IMR-90 (cell line): ENCODE measurements at regions not wholly inside any gene's neighbourhood (a gene's known extent, or its start where the extent isn't known, plus 50 kb on each side); places are given as distances from the start of the nearest gene placed in this dataset.

Experiments
- ATAC-seq: fragments of 200-7000 bp; cut with Tn5 transposase; 2 replicates; pipeline ENCODE4 v1.9.1; 2020; ENCODE audit warnings: low read depth, mild to moderate bottlenecking, moderate library complexity
- BruUV-seq: library from RNA; stranded (reverse); fragments of 400-500 nt; replicated peaks from 2 replicates; lab custom pipeline; 2021; lab: Mats Ljungman, UMichigan
- CTCF ChIA-PET: fragments of 300-600 bp; formaldehyde crosslinking; extraction: SDS; loops from one replicate; lab custom pipeline; 2021; ENCODE audit warnings: antibody characterized with exemption; lab: Yijun Ruan, JAX
- POLR2A ChIA-PET: fragments of 300-600 bp; sonication (Branson Sonifier 250); formaldehyde crosslinking; loops from one replicate; lab custom pipeline; 2022; ENCODE audit warnings: antibody characterized with exemption; ENCODE audit not compliant: unreplicated experiment; lab: Charles Lee
- DNase-seq: peaks from one replicate; pipeline ENCODE4 v3.0.0; 2013
- H2AFZ ChIP-seq: replicated peaks from 2 replicates; pipeline ENCODE3; 2013; ENCODE audit warnings: low read length, mild to moderate bottlenecking; ENCODE audit not compliant: poor library complexity
- H2AK5ac ChIP-seq: 2 replicates; pipeline ENCODE4 v1.6.1; 2013; ENCODE audit warnings: low read depth, low read length, inconsistent platforms
- H2AK9ac ChIP-seq: replicated peaks from 2 replicates; pipeline ENCODE3; 2013; ENCODE audit warnings: mild to moderate bottlenecking, low read depth, low read length, moderate library complexity; ENCODE audit not compliant: poor library complexity
- H2BK120ac ChIP-seq: 2 replicates; pipeline ENCODE4 v1.6.1; 2013; ENCODE audit warnings: low read depth, low read length, inconsistent platforms
- H2BK15ac ChIP-seq: 3 replicates; pipeline ENCODE4 v1.6.1; 2013; ENCODE audit warnings: low read depth, low read length, inconsistent platforms
- H2BK20ac ChIP-seq: 2 replicates; pipeline ENCODE4 v1.6.1; 2013; ENCODE audit warnings: low read depth, mild to moderate bottlenecking, inconsistent platforms, low read length, moderate library complexity
- H2BK5ac ChIP-seq: 2 replicates; pipeline ENCODE4 v1.6.1; 2013; ENCODE audit warnings: mild to moderate bottlenecking, low read depth, low read length, inconsistent platforms; ENCODE audit not compliant: poor library complexity, severe bottlenecking
- H3K14ac ChIP-seq: replicated peaks from 2 replicates; pipeline ENCODE4 v1.6.1; 2013; ENCODE audit warnings: low read depth, low read length, inconsistent platforms
- H3K18ac ChIP-seq: 2 replicates; pipeline ENCODE4 v1.6.1; 2013; ENCODE audit warnings: low read depth, low read length, control low read depth
- H3K23ac ChIP-seq: 2 replicates; pipeline ENCODE4 v1.6.1; 2013; ENCODE audit warnings: low read depth, low read length, inconsistent platforms
- H3K27ac ChIP-seq: 2 replicates; pipeline ENCODE4 v1.5.1; 2013; ENCODE audit warnings: mild to moderate bottlenecking, control low read depth, low read length; ENCODE audit not compliant: insufficient read depth
- H3K27me3 ChIP-seq: 2 replicates; pipeline ENCODE4 v1.6.1; 2013; ENCODE audit warnings: low read length; ENCODE audit not compliant: control insufficient read depth, insufficient read depth
- H3K36me3 ChIP-seq: 2 replicates; pipeline ENCODE4 v1.6.1; 2013; ENCODE audit warnings: low read length, mixed read lengths; ENCODE audit not compliant: control insufficient read depth, insufficient read depth
- H3K4ac ChIP-seq: 2 replicates; pipeline ENCODE4 v1.6.1; 2013; ENCODE audit warnings: low read depth, low read length, inconsistent platforms
- H3K4me1 ChIP-seq: 2 replicates; pipeline ENCODE4 v1.6.1; 2013; ENCODE audit warnings: low read length, mixed read lengths; ENCODE audit not compliant: control insufficient read depth, insufficient read depth
- H3K4me2 ChIP-seq: 2 replicates; pipeline ENCODE4 v1.6.1; 2013; ENCODE audit warnings: low read depth, mild to moderate bottlenecking, control low read depth, low read length, moderate library complexity
- H3K4me3 ChIP-seq: 2 replicates; pipeline ENCODE4 v1.5.1; 2013; ENCODE audit warnings: low read depth, mild to moderate bottlenecking, control low read depth, low read length, moderate library complexity; ENCODE audit not compliant: insufficient read depth
- H3K56ac ChIP-seq: 2 replicates; pipeline ENCODE4 v1.6.1; 2013; ENCODE audit warnings: low read length, inconsistent platforms; ENCODE audit not compliant: insufficient read depth; ENCODE audit errors: extremely low read depth
- H3K79me1 ChIP-seq, 2 experiments: 2 replicates each; pipeline ENCODE4 v1.6.1; 2013; ENCODE audit warnings: low read length in 2 of 2, inconsistent platforms in 1 of 2, low read depth in 1 of 2
- H3K9ac ChIP-seq: 2 replicates; pipeline ENCODE4 v1.6.1; 2013; ENCODE audit warnings: low read depth, low read length, control low read depth
- H3K9me1 ChIP-seq: 2 replicates; pipeline ENCODE4 v1.6.1; 2013; ENCODE audit warnings: low read length, inconsistent platforms; ENCODE audit not compliant: insufficient read depth
- H3K9me3 ChIP-seq: 2 replicates; pipeline ENCODE4 v1.6.1; 2013; ENCODE audit warnings: low read length; ENCODE audit not compliant: control insufficient read depth, insufficient read depth
- H4K20me1 ChIP-seq: 2 replicates; pipeline ENCODE4 v1.6.1; 2013; ENCODE audit warnings: low read length, inconsistent platforms; ENCODE audit not compliant: insufficient read depth
- H4K5ac ChIP-seq: 2 replicates; pipeline ENCODE4 v1.6.1; 2013; ENCODE audit warnings: mild to moderate bottlenecking, low read depth, low read length, control low read depth
- H4K8ac ChIP-seq, 2 experiments: 2 replicates each; pipeline ENCODE4 v1.6.1; 2013; ENCODE audit warnings: low read depth in 2 of 2, low read length in 2 of 2, control low read depth in 1 of 2, inconsistent platforms in 1 of 2
- H4K91ac ChIP-seq: 2 replicates; pipeline ENCODE4 v1.6.1; 2013; ENCODE audit warnings: low read depth, low read length, inconsistent platforms; ENCODE audit not compliant: insufficient read depth
- BHLHE40 ChIP-seq: fragments of 150-350 bp; IDR thresholded peaks from 2 replicates; pipeline ENCODE4 v1.6.1; 2016; ENCODE audit warnings: mild to moderate bottlenecking, low read depth, low read length
- CHD1 ChIP-seq: IDR thresholded peaks from 2 replicates; pipeline ENCODE4 v1.6.1; 2012; ENCODE audit warnings: low read depth, low read length, improper control_type of control experiment
- CTCF ChIP-seq: conservative IDR thresholded peaks from 2 replicates; pipeline ENCODE4 v1.5.1; 2012; ENCODE audit warnings: mild to moderate bottlenecking, low read depth, low read length, improper control_type of control experiment
- FOS ChIP-seq: fragments of 150-350 bp; IDR thresholded peaks from 2 replicates; pipeline ENCODE4 v1.6.1; 2016; ENCODE audit warnings: low read depth, low read length
- MAFK ChIP-seq: IDR thresholded peaks from 2 replicates; pipeline ENCODE4 v1.6.1; 2012; ENCODE audit warnings: low read depth, low read length, improper control_type of control experiment
- MAZ ChIP-seq: IDR thresholded peaks from 2 replicates; pipeline ENCODE4 v1.6.1; 2012; ENCODE audit warnings: low read depth, mild to moderate bottlenecking, low read length, improper control_type of control experiment, moderate library complexity, borderline replicate concordance
- MXI1 ChIP-seq: IDR thresholded peaks from 2 replicates; pipeline ENCODE4 v1.6.1; 2012; ENCODE audit warnings: low read depth, mild to moderate bottlenecking, low read length, moderate library complexity, borderline replicate concordance
- RAD21 ChIP-seq: IDR thresholded peaks from 2 replicates; pipeline ENCODE4 v1.6.1; 2012; ENCODE audit warnings: low read length, improper control_type of control experiment
- SMC3 ChIP-seq: fragments of 150-350 bp; IDR thresholded peaks from 2 replicates; pipeline ENCODE4 v1.6.1; 2016; ENCODE audit warnings: low read depth, mild to moderate bottlenecking, antibody characterized with exemption, low read length, moderate library complexity
- USF2 ChIP-seq: fragments of 150-350 bp; IDR thresholded peaks from 2 replicates; pipeline ENCODE4 v1.6.1; 2017; ENCODE audit warnings: mild to moderate bottlenecking, antibody characterized with exemption, low read length, low read depth
- WGBS, 2 experiments: methylation state at CpG; one replicate each; pipeline versions ENCODE4 v1.1.5 to v1.1.7; 2013; ENCODE audit warnings: missing lambda C conversion rate in 2 of 2; ENCODE audit not compliant: insufficient read length in 1 of 2; ENCODE audit errors: extremely low coverage in 2 of 2; 5-methylcytosine and 5-hydroxymethylcytosine counted together
- dilution Hi-C: fragments of 300-500 bp; cut with HindIII; formaldehyde crosslinking; loops from one replicate; pipeline ENCODE4 v1.14.3; 2018; ENCODE audit warnings: low sequenced_read_pairs; ENCODE audit not compliant: unreplicated experiment
- in situ Hi-C: fragments of 300-500 bp; cut with MboI; formaldehyde crosslinking; loops from 3 replicates; pipeline ENCODE4 v1.14.3; 2019; ENCODE audit warnings: low sequenced_read_pairs, inconsistent platforms, mixed read lengths
- intact Hi-C: fragments of 100-400 bp; cut with micrococcal nuclease; formaldehyde crosslinking; loops from 2 replicates; pipeline ENCODE4 v1.10.0; 2022

GRCh38 chr4:149095811-149096210, 653.6 kb upstream of the NR3C2 start:
- Histone ChIP-seq H2AFZ (no peak overlapping the region), H3K18ac (no peak overlapping the region), H3K36me3 (no peaks in the 10 kb centered on the region), H3K9ac (no peak overlapping the region), H4K91ac (no peak overlapping the region), H3K9me1 (no peaks in the 10 kb centered on the region), H3K4me1 (no peaks in the 10 kb centered on the region), H3K4ac (no peak overlapping the region), H3K56ac (no peak overlapping the region), H2BK5ac (no peak overlapping the region), H3K4me2 (no peak overlapping the region), H3K9me3 (peaks cover 6% of the 10 kb centered on the region; the same call in 1 of the 2 replicates), H2AK9ac (no peak overlapping the region), H3K14ac (no peak overlapping the region), H4K20me1 (no peaks in the 10 kb centered on the region), H3K4me3 (no peak overlapping the region), H2BK15ac (no peak overlapping the region), H2AK5ac (no peak overlapping the region), H3K79me1 (no peaks in the 10 kb centered on the region), H2BK120ac (no peak overlapping the region), H3K23ac (no peak overlapping the region), H4K8ac (no peak overlapping the region), H2BK20ac (no peak overlapping the region), H3K27me3 (no peaks in the 10 kb centered on the region), H3K27ac (no peak overlapping the region), H4K5ac (no peak overlapping the region)
- ATAC-seq (no peak), DNase-seq (no peak)
- CTCF ChIA-PET, result no interaction called here
- no CpG with 5 or more reads among the region's 1 CpG for WGBS, 2 experiments
- BruUV-seq, result no TSS peak
- POLR2A ChIA-PET, result no interaction called here
- TF ChIP-seq FOS (no peak), CTCF (no peak), CHD1 (no peak), RAD21 (no peak), MAZ (no peak), USF2 (no peak), MXI1 (no peak), SMC3 (no peak), MAFK (no peak), BHLHE40 (no peak)
- dilution Hi-C loops (no loop called here), in situ Hi-C loops (no loop called here), intact Hi-C loops (no loop called here)
